Stimulated activated CD4-positive, alpha-beta T cell treated with anti-CD3 and anti-CD28 coated beads, Interleukin-4, amount 100 ng/mL, for 24 hours (primary cell): ENCODE measurements at regions not wholly inside any gene's neighbourhood (a gene's known extent, or its start where the extent isn't known, plus 50 kb on each side); places are given as distances from the start of the nearest gene placed in this dataset.
"Not testable (repeated sequence)": the region's sequence is repeated elsewhere in the genome, so short reads cannot be mapped to it uniquely, and the experiment has no call there.

Experiments used
- DNase-seq: peaks from one replicate; pipeline ENCODE4 v3.0.0-alpha.2; 2020

GRCh38 chr11:134611537-134611936 lies 199.5 kb upstream of the B3GAT1 start:
- DNase-seq: no peak

- no peak for DNase-seq
These were observed 198.3 kb upstream of the B3GAT1 start for GRCh38 chr11:134610116-134610910.

GRCh38 chr11:134609361-134610115 lies 197.5 kb upstream of the B3GAT1 start:
- DNase-seq: no peak

- DNase-seq: no peak
These were observed 196.1 kb upstream of the B3GAT1 start for GRCh38 chr11:134607963-134608750.

- DNase-seq: no peak
These were observed 194.2 kb upstream of the B3GAT1 start for GRCh38 chr11:134606251-134606650.

- no peak for DNase-seq
These were observed 192.8 kb upstream of the B3GAT1 start for GRCh38 chr11:134604886-134605285.

DNA sequence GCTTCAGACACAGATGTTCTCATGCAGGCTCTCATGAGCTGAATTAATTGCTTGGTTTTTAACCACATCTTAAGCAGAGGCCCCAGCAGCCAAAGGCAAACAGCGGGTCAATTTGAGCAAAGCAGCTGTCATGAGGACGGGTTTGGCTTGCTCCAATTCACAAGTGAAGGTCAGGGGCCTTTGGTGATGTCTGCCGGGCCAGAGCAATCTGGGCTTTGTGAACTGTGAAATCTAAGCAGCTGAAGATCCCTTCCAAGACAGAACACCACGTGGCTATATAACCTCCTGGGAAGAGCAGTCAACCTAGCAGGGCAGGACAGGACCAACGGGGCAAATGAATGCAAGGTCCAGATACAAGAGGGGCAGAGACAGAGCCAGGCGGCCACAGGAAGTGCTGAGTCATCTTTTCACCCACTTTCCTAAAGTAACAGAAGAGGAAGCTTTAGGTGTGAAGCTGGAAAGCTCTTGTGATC lies 187.3 kb upstream of the B3GAT1 start:
- no peak for DNase-seq

- DNase-seq: no peak
These were observed 186.3 kb upstream of the B3GAT1 start for GRCh38 chr11:134598368-134598767.

DNA sequence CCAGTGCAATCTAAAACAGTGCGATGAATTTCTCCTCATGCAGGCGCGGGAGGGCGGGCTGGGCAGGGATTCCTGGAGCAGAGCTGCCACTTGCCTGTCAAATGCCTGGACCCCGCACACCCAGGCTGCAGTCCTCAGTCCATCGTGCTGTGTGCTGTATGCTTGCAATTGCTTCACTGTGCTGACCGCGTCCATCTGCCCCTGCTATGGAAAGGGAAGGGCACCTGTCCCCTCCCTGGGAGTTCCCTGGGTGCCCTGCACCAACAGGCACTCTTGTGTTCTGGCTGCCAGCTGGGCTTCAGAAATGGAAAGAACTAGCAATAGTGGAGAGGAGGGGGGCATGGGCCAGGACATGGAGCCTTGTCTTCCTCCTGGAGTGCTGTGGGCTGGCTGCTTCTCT lies 185.4 kb upstream of the B3GAT1 start:
- DNase-seq: no peak

GRCh38 chr11:134596404-134596803 lies 184.4 kb upstream of the B3GAT1 start:
- DNase-seq: no peak

DNA sequence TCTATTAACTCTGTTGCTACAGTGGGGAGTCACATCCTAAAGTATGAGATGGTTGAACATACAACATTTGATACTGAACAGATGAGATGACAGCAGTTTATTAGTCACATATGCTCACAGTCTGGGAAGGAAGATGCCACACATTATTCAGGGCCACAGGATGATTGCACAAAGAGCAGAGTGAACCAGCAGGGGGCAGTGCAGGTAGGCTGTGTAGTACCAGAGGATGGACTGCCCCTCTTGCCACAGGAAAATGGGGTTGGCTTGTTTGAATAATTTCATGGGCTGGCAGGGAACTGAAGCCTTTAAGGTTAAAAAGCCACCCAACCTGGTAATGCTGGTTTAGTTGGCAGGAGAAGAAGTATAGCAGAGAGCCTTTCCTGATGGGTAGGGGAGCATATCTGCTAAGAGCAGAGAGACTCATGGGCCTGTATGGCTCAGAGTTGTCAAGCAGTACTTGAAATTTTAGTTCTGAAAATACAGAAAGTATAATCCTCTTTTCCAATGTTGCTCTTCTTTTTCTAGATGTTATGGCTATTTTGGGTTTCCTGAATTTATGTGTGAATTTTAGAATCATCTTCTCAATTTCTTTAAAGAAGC lies 180.4 kb upstream of the B3GAT1 start:
- peak; percentile 39 for DNase-seq

GRCh38 chr11:134591338-134591737 lies 179.3 kb upstream of the B3GAT1 start:
- DNase-seq: no peak

DNA sequence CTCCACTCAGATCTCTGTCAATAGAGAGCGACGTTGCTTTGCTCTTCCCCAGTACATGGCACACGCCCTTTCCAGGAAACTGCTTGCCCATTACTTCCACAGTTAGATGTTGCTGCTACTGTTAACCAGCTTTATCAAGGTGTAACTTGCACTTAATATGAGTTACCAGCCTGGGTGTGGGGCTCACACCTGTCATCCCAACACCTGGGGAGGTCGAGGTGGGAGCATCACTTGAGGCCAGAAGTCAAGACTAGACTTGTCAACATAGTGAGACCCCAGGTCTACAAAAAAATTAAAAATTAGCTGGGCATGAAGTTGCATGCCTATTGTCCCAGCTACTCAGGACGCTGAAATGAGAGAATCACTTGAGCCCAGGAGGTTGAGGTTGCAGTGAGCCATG lies 177.1 kb upstream of the B3GAT1 start:
- DNase-seq: no peak

GRCh38 chr11:134588460-134589110 lies 176.5 kb upstream of the B3GAT1 start:
- DNase-seq: not testable (repeated sequence)

- DNase-seq: no peak
These were observed 175.3 kb upstream of the B3GAT1 start for GRCh38 chr11:134587345-134587744.

- DNase-seq: no peak
These were observed 174.7 kb upstream of the B3GAT1 start for GRCh38 chr11:134586726-134587125.

- no peak for DNase-seq
These were observed 173.9 kb upstream of the B3GAT1 start for GRCh38 chr11:134585666-134586610.

- no peak for DNase-seq
These were observed 172.8 kb upstream of the B3GAT1 start for GRCh38 chr11:134584706-134585445.

DNA sequence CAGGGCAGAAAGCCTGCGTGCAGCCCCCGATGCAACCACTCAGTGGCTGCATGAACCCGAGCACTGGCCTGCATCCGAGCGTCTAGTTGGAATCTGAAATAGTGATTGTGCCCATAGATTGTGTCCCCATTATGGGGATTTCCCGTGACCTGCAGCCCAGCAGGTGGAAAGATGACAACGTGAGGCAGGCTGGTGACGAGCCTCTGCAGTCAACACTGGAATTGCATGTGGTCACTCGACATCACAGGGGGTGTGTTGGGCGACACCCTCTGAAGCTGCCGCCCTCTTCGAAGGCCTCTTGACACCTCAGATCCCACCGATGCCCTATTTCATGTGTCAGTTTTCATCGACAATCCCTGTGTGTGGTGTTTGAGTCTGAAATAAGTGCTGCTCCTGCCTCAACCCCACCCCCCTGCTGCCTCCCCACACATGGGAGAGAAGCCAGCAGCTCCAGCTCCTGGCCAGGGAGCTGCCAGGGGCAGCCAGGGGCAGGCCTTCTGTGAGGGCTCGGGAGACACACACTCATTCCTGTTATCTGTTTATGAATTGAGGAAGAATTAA lies 172.0 kb upstream of the B3GAT1 start:
- no peak for DNase-seq

- no peak for DNase-seq
These were observed 171.5 kb upstream of the B3GAT1 start for GRCh38 chr11:134583397-134583990.
